Thoracic aorta (tissue), 2 donors: ENCODE measurements at regions not wholly inside any gene's neighbourhood (a gene's known extent, or its start where the extent isn't known, plus 50 kb on each side); places are given as distances from the start of the nearest gene placed in this dataset.

Experiments
- ATAC-seq: fragments of 150-250 bp; one replicate; pipeline ENCODE4 v1.8.0; 2017; ENCODE audit warnings: low read depth; ENCODE audit not compliant: insufficient number of reproducible peaks, low FRiP score
- DNase-seq: peaks from one replicate; pipeline ENCODE4 v3.0.0-alpha.2; 2020; ENCODE audit warnings: low spot score
- H3K27ac ChIP-seq, 2 donors: fragments of 200-600 bp; sonication (generic); 1 replicate in 1 of 2; 2 replicates in 1 of 2; pipeline ENCODE4 v1.5.1; 2016; ENCODE audit warnings: mild to moderate bottlenecking in 2 of 2, moderate library complexity in 2 of 2
- H3K27me3 ChIP-seq: fragments of 200-600 bp; sonication (generic); replicated peaks from 2 replicates; pipeline ENCODE4 v1.6.0; 2016; ENCODE audit warnings: mild to moderate bottlenecking; ENCODE audit not compliant: insufficient read depth
- H3K36me3 ChIP-seq: fragments of 200-600 bp; sonication (generic); one replicate; pipeline ENCODE4 v1.5.1; 2016
- H3K4me1 ChIP-seq, 2 donors: fragments of 200-600 bp; sonication (generic); 1 replicate in 1 of 2; 2 replicates in 1 of 2; pipeline versions ENCODE4 v1.5.1 to v1.6.0; 2016; ENCODE audit warnings: low read depth in 2 of 2, mild to moderate bottlenecking in 1 of 2; ENCODE audit not compliant: control insufficient read depth in 1 of 2
- H3K4me3 ChIP-seq: fragments of 200-600 bp; sonication (generic); 2 replicates; pipeline ENCODE4 v1.5.1; 2016; ENCODE audit warnings: mild to moderate bottlenecking
- H3K9me3 ChIP-seq: fragments of 200-600 bp; sonication (generic); 2 replicates; pipeline ENCODE4 v1.5.1; 2016
- TF ChIP-seq, protein P1 (sequence below): fragments of 200-600 bp; sonication (generic); IDR thresholded peaks from one replicate; pipeline ENCODE4 v1.5.1; 2019; ENCODE audit warnings: antibody characterized with exemption

GRCh38 chr7:16982640-16983350 is 101.0 kb upstream of the AGR3 start:
- peak overlapping the region; percentile 38 for H3K4me3 ChIP-seq
- peaks cover 0 to 15% of the 10 kb centered on the region in 2 donors for H3K4me1 ChIP-seq
- ATAC-seq (no peak), DNase-seq (no peak)
- H3K36me3 ChIP-seq: no peaks in the 10 kb centered on the region
- TF ChIP-seq, protein P1, sequence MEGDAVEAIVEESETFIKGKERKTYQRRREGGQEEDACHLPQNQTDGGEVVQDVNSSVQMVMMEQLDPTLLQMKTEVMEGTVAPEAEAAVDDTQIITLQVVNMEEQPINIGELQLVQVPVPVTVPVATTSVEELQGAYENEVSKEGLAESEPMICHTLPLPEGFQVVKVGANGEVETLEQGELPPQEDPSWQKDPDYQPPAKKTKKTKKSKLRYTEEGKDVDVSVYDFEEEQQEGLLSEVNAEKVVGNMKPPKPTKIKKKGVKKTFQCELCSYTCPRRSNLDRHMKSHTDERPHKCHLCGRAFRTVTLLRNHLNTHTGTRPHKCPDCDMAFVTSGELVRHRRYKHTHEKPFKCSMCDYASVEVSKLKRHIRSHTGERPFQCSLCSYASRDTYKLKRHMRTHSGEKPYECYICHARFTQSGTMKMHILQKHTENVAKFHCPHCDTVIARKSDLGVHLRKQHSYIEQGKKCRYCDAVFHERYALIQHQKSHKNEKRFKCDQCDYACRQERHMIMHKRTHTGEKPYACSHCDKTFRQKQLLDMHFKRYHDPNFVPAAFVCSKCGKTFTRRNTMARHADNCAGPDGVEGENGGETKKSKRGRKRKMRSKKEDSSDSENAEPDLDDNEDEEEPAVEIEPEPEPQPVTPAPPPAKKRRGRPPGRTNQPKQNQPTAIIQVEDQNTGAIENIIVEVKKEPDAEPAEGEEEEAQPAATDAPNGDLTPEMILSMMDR: peak; percentile 81
- no peaks in the 10 kb centered on the region for H3K27me3 ChIP-seq
- H3K9me3 ChIP-seq: no peaks in the 10 kb centered on the region
- H3K27ac ChIP-seq: no peak overlapping the region

GRCh38 chr7:16984375-16984774 is 102.6 kb upstream of the AGR3 start:
- H3K27ac ChIP-seq: no peak overlapping the region
- no peak overlapping the region for H3K4me3 ChIP-seq
- H3K27me3 ChIP-seq: no peaks in the 10 kb centered on the region
- no peak for ATAC-seq
- H3K9me3 ChIP-seq: no peaks in the 10 kb centered on the region
- TF ChIP-seq, protein P1: no peak
- no peak for DNase-seq
- no peaks in the 10 kb centered on the region for H3K36me3 ChIP-seq
- H3K4me1 ChIP-seq: peaks cover 0 to 4% of the 10 kb centered on the region in 2 donors

DNA sequence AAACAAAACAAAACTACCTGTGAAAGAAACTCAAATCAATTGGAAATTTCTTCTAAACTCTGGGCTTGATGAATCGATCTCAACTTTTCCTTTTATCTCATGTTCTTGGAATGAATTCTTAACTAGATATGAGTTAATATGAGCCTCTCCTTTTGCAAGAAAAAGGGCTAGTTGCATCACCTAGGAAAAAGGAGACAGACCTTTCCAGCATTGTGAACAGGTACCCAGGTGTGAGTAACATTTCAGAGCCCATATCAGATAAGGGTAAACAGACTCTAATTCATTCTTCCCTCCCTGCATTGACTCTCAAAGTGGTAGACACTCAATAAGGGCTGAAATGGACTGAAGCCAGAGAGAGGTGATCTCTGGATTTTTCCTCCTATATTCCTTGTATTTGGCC is 103.8 kb upstream of the AGR3 start:
- Histone ChIP-seq H3K27ac (no peak overlapping the region), H3K9me3 (no peaks in the 10 kb centered on the region), H3K4me1 (peaks cover 3 to 12% of the 10 kb centered on the region in 2 donors), H3K27me3 (no peaks in the 10 kb centered on the region), H3K4me3 (no peak overlapping the region), H3K36me3 (no peaks in the 10 kb centered on the region)
- TF ChIP-seq, protein P1: no peak
- DNase-seq (no peak), ATAC-seq (no peak)

DNA sequence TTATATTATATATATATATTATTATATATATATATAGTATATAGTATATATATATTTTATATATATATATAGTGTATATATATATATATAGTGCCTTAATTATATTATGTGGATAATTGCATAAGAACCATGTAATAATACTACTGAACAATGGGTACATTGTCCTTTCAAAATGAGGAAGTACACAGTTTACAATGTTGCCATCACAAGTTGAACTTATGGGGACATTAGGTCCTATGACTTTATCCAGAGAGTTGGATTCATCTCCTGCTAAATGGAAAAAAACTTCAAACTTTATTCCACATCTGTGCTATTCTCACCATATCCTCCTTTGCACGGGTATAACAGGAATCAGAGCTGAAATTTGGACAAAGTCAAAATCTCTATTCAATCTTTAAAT is 105.0 kb upstream of the AGR3 start:
- H3K4me1 ChIP-seq: peaks cover 3 to 12% of the 10 kb centered on the region in 2 donors
- no peaks in the 10 kb centered on the region for H3K36me3 ChIP-seq
- ATAC-seq (no peak), DNase-seq (no peak)
- H3K27me3 ChIP-seq: no peaks in the 10 kb centered on the region
- H3K27ac ChIP-seq: no peak overlapping the region
- H3K4me3 ChIP-seq: no peak overlapping the region
- no peaks in the 10 kb centered on the region for H3K9me3 ChIP-seq
- TF ChIP-seq, protein P1: no peak

DNA sequence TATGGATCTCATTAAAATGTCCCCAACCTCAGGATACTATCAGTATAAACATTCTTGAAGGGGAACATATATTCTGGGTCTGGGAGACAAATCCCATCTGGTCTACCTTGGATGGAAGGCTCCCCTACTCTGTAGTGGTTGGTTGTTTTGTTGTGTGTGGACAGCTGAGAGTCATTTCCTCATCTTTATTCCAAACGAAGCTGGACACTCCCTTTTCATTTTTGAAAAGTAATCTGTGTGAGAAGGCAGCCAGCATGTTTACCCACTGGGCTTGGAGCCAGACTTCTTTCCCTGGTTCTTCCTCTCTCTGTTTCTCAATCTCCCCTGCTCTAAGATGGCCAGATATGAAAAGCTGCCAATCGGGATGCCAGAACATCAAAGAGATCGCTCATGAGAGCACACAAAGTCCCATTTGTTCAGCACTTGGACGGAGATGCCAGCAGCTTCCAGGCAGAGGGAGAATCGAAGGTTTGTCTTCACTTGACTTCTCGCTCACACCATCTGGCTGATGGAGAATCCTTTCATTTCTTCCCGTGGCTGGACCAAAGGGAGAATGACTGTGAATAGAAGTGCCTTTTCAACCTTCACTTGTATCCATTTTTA is 108.1 kb upstream of the AGR3 start:
- ATAC-seq (peak; percentile 45), DNase-seq (peak; percentile 10)
- TF ChIP-seq, protein P1: no peak
- no peak overlapping the region for H3K27ac ChIP-seq
- H3K4me1 ChIP-seq: peaks cover 3 to 8% of the 10 kb centered on the region in 2 donors
- no peaks in the 10 kb centered on the region for H3K9me3 ChIP-seq
- no peaks in the 10 kb centered on the region for H3K27me3 ChIP-seq
- no peaks in the 10 kb centered on the region for H3K36me3 ChIP-seq
- H3K4me3 ChIP-seq: peak overlapping the region; percentile 48
